ENCODE measurements at regions not wholly inside any gene's neighbourhood (a gene's known extent, or its start where the extent isn't known, plus 50 kb on each side); places are given as distances from the start of the nearest gene placed in this dataset.
"Not testable (repeated sequence)": the region's sequence is repeated elsewhere in the genome, so short reads cannot be mapped to it uniquely, and the experiment has no call there.

GRCh38 chr19:23533441-23533840 lies 138.2 kb upstream of the ZNF91 start:
- DNase-seq (ENCODE audit: low spot score) = not testable (repeated sequence)

DNA sequence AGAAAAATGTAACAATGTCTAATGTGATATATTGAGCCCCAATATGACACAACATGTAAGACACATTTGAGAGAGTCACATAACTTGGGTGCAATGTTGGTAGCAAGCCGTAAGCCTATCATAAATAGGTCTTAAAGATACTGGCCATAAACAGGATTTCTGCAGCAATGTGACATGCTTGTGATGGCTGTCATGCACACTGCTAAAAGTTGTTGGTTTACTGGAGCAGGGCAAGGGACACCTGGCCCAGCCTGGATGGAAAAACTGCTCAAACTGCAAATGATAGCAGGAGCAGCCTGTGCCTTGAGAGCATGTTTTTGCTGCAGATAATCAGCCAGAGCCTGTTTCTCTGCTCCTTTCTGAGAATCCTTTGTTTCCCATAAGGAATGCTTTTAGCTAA lies 136.7 kb upstream of the ZNF91 start:
- DNase-seq (ENCODE audit: low spot score) = no peak

DNA sequence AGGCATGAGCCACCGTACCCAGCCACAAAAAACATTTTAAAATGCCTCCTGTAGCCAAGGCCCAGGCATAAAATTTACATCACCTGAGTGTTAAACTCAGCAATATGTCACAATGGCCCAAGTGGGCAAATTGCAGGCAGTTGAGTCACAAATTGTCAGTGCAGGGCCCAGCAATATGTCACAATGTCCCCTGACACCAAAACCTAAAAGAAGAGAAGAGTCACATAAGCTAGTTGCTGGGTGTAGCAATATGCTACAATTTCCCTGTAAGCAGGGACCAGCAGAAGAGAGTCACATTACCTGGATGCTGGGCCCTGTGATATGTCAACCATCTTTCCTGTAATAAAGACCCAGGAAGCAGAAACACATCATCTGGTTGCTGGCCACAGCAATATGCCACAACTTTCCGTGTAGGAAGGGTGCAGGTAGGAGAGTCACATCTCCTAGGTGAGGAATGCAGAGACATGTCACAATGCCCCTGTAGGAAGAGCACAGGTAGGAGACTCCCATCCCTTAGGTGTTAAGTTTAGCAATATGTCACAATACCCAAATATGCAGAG lies 136.0 kb upstream of the ZNF91 start:
- DNase-seq (ENCODE audit: low spot score) = no peak

DNA sequence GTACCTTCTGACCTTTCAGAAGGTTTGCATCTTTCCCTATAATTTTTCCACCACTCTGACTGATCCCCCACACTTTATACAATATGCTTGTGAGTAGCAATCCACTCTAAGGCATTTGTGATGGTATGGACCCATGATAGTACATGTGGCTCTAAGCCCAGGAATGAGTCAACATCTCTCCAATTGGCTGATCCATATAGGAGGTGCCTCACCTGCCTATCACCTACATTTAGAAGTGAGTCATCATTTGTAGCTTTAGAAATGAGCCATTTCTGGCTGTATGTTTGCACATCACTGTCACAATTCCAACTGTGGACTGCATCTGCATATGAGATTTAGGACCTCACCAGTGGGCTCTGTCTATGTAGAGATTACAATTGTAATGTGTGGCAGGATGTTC lies 133.1 kb upstream of the ZNF91 start:
- no peak for DNase-seq (ENCODE audit: low spot score)

DNA sequence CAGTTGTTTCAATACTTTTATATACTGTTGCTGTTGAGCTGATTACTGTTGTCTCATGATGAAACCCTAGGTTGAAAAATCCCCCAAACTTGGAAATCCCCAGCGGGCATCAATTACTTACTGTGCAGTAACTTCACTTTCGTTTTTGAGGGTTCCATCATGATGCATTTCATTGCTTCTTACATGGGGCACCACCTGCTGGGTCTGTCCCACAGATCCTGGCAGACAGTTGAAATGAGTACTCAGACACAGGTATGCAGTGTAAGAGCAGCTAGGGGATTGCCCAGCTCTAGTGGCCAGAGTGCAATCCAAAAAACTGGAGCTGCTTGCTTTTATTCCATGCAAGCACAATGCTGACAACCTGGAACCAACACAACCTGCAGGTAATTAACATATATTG lies 132.5 kb upstream of the ZNF91 start:
- no peak for DNase-seq (ENCODE audit: low spot score)

- DNase-seq (ENCODE audit: low spot score) = no peak
Observed at GRCh38 chr19:23526302-23526701, 131.0 kb upstream of the ZNF91 start.

- DNase-seq (ENCODE audit: low spot score) = no peak
Observed at GRCh38 chr19:23525276-23525852, 130.1 kb upstream of the ZNF91 start.

- DNase-seq (ENCODE audit: low spot score) = no peak
Observed at GRCh38 chr19:23523863-23524262, 128.6 kb upstream of the ZNF91 start.

- no peak for DNase-seq (ENCODE audit: low spot score)
Observed at GRCh38 chr19:23522431-23522830, 127.2 kb upstream of the ZNF91 start.

GRCh38 chr19:23521471-23521870 lies 126.2 kb upstream of the ZNF91 start:
- DNase-seq (ENCODE audit: low spot score) = no peak

DNA sequence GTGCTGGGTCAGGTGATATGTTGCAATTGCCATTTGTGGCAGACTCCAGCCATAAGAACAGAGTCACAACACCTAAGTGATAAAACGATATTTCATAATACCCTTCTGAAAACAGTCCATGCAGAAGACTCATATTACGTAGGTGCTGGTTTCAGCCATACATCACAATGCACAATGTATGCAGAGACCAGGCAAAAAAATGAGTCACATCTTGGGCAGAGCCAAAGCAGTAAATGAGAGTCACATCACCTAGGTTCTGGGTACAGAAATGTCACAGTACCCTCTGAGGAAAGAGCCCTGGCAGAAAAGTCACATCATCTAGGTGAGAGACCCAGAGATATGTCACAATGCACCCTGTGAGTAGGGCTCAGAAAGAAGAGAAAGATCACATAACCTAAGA lies 125.2 kb upstream of the ZNF91 start:
- no peak for DNase-seq (ENCODE audit: low spot score)

- no peak for DNase-seq (ENCODE audit: low spot score)
Observed at GRCh38 chr19:23519031-23519430, 123.8 kb upstream of the ZNF91 start.

DNA sequence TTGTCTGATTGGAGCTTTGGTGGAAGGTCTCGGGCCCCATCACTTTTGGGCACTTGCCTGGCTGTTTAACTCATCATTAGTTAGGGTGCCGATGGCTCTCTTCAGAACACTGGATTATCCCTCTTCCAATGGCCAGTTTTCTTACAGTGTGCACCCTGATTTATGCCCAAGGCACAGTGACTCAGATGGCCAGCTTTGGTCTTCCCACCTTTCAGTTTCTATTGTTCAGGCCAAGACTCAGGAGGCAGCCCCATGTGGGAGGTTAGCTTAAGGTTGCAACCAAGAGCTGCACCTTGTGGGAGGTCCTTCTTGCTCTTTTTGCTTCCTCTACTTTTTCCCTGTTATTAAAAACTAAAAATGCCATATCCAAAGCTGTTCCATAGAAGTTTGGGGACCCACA lies 121.0 kb upstream of the ZNF91 start:
- DNase-seq (ENCODE audit: low spot score) = no peak

DNA sequence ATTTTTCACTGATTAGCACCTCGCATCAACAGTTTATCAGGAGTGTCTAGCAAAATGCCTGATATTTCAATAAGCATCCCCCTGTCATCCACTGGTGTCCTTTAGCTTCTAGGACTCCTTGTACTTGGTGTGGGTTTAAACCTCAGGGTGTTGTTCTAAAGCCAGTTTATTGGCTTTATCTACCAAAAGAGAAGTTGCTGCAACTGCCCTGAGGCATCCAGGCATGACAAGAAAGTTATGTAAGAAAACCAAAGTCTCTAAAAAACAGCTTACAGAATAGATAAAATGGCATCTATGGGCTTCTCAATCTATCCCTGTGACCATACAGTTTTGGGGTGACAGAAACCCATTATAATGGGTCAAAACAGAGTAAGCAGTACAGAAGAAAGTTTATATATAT lies 120.3 kb upstream of the ZNF91 start:
- no peak for DNase-seq (ENCODE audit: low spot score)

DNA sequence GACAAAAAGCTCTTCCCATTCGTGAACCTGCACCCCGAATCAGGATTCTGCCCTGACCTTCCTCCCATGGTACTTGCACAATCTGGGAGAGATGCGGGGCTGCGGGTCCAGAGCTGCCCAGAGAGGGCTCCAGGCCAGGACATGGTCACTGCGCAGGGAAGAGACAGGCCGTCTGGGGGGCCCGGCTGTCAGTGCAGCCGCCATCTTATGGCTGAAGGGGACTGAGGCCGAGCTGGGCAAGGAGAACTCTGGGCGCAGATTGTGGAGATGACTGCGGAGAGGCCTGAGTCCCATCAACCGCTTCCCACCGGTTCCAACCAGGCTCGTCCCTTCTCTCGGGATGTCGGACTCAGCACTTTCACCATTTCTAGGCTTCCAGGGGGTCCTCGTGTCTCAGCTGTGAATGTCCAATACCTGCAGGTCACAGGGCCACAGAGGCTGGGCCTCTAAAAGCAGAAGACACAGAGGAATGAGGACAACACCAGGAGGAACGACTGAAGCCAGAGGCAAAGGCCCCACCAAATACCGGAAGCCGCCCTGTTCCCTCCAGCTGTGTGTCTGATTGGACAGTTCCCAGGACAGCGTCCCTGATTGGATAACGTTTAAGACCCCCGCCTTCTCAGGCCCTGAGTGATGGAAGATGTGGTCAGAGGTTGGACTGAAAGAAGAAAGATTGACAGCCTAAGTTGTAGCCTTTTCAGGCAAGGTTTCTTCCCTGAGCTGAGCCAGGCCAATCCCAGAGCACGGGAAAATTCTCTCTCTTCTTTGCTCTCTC lies 117.1 kb upstream of the ZNF91 start:
- DNase-seq (ENCODE audit: low spot score) = no peak

DNA sequence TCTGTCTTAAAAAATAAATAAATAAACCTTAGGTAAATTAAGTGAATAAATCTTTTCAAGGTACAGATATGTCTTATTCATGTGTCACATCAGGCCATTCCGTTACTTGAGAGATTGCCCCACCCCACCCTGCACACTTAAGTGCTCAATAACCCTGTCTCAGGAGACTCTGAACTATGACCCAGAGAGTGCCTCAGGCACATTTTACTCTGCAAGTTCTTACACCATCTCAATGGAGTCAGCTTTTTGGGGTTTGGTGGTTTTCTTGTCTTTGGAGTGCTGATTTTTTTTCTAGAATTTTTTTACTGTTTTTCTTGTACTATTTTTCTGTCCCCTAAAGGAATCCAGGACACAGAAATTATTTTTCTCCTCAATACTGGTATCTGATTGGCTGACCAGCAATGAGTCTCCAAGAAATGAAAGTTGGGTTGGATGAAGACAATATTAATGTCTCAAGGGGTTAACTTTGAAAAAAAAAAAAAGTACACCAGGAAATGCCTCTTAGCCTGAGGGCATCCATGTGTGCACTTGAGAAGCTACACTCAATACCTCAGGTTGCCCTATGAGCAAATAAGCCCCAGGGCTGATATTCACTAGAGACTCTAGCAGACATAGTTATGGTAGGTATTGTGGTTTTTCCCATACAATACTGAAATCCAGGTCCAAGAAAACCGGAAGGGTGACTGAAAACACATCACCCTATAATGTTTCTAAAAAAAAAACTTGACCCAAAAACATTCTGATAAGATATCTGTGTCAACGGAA lies 114.6 kb upstream of the ZNF91 start:
- no peak for DNase-seq (ENCODE audit: low spot score)

GRCh38 chr19:23507446-23507845 lies 112.2 kb upstream of the ZNF91 start:
- DNase-seq (ENCODE audit: low spot score) = no peak

- DNase-seq (ENCODE audit: low spot score) = no peak
Observed at GRCh38 chr19:23505738-23506137, 110.5 kb upstream of the ZNF91 start.

DNA sequence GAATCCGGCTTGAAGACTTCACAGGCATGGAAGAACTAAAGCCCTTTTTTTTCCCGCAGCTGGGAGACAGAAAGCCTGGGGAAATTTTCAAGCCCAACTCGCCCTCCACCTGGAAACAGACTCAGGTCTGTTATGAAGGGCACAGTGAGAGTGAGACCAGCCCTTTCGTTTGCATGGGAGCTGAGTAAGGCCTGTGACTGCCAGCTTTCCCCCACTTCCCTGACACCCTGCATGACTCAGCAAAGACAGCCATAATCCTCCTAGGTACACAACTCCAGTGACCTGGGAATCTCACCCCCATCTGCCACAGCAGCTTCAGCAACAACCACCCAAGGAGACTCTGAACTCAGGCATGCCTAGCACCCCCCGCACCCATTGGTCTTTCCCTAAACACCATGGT lies 87.6 kb upstream of the ZNF91 start:
- no peak for DNase-seq (ENCODE audit: low spot score)

DNA sequence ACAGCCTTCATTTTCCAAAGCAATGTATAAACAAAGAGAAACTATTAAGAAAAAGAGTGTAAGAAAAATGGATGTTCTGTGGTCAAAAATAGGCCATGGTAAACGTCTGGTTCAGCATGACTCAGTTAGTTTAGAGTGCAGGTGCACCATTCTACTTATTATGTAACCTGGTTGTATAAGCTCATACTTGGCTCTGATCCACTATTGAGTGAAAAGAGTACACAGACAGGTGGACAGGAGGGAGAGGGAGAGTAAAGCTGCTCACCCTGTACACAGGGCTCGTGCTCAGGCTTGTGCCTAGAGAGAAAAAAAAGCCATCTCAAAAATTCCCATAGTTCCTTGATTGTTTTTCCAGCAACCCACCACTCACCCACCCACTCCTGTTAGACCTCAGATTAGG lies 85.8 kb upstream of the ZNF91 start:
- DNase-seq (ENCODE audit: low spot score) = no peak

- no peak for DNase-seq (ENCODE audit: low spot score)
Observed at GRCh38 chr19:23475477-23475876, 80.2 kb upstream of the ZNF91 start.

DNA sequence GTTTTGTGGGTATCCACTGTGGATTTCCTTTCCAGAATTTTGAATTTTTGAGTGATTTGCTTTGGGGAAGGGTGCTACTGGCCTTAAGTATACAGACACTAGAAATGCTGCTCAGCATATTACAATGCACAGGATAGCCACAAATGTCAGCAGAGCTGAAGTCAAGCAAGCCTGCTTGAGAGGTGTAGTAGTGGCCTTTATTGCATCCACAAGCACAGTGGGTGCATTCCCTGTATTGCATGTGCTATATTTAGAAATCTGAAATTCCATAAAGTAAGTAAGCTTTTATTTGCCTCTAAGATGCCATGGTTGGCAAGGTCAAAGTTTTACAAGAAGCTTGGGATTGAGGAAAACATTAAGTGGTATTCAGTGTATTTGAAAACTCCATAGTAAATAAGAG lies 79.5 kb upstream of the ZNF91 start:
- no peak for DNase-seq (ENCODE audit: low spot score)

- DNase-seq (ENCODE audit: low spot score) = no peak
Observed at GRCh38 chr19:23474172-23474571, 78.9 kb upstream of the ZNF91 start.
